SK-N-MC (cell line): ENCODE measurements at regions not wholly inside any gene's neighbourhood (a gene's known extent, or its start where the extent isn't known, plus 50 kb on each side); places are given as distances from the start of the nearest gene placed in this dataset.

Source experiments
- DNase-seq: peaks from one replicate; pipeline ENCODE4 v3.0.0-alpha.2; 2011; ENCODE audit warnings: low read depth, low spot score
- H3K27ac ChIP-seq: fragments of 200-600 bp; sonication (generic); 2 replicates; pipeline ENCODE4 v1.5.1; 2016; ENCODE audit warnings: mixed run types
- H3K36me3 ChIP-seq: fragments of 200-600 bp; sonication (generic); 2 replicates; pipeline ENCODE4 v1.6.1; 2017; ENCODE audit warnings: antibody characterized with exemption, low read length, mixed read lengths; ENCODE audit not compliant: insufficient read depth
- H3K4me3 ChIP-seq: fragments of 200-600 bp; sonication (generic); 2 replicates; pipeline ENCODE4 v1.5.1; 2016
- H3K9ac ChIP-seq: fragments of 200-600 bp; sonication (generic); 2 replicates; pipeline ENCODE4 v1.8.0; 2017; ENCODE audit warnings: mixed run types, mixed read lengths; ENCODE audit not compliant: insufficient read length
- H3K9me3 ChIP-seq: fragments of 200-600 bp; sonication (generic); 2 replicates; pipeline ENCODE4 v1.6.1; 2017; ENCODE audit warnings: low read depth, mild to moderate bottlenecking, antibody characterized with exemption, low read length, moderate library complexity, mixed read lengths
- EZH2 ChIP-seq: fragments of 200-600 bp; sonication (generic); IDR thresholded peaks from one replicate; pipeline ENCODE4 v1.6.1; 2017; ENCODE audit warnings: antibody characterized with exemption
- FOXP2 ChIP-seq: optimal IDR thresholded peaks from 2 replicates; pipeline ENCODE3; 2011; ENCODE audit warnings: mild to moderate bottlenecking, moderate library complexity; ENCODE audit not compliant: insufficient read depth; ENCODE audit errors: extremely low read length, control extremely low read depth
- POLR2AphosphoS5 ChIP-seq: IDR thresholded peaks from 2 replicates; pipeline ENCODE4 v1.6.1; 2012; ENCODE audit warnings: mild to moderate bottlenecking, low read depth, low read length, borderline replicate concordance

DNA sequence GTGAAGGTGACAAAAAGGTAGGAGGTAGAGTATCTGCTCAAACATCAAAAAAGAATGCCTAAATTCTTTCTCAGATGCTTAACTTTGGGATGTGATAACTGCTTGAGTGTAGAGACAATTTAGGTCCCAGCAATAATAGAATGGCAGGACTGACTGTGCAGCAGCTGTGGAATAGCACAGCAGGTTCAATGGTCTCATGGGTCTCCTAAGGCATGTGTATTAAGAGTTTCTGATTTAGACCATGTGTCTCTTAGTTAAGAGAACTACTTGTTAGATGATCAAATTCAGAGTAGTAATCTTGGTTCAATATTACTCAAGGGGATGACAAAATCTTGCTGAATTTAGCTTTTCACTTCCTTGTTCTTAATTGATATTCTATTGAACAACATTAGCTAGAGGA, 72.0 kb downstream of the ALX1 start:
- no peak for DNase-seq
- Histone ChIP-seq H3K9me3 (no peaks in the 10 kb centered on the region), H3K27ac (peak overlapping the region; percentile 19; the same call in 1 of the 2 replicates), H3K4me3 (no peak overlapping the region), H3K9ac (no peak overlapping the region), H3K36me3 (no peaks in the 10 kb centered on the region)
- no peak for TF ChIP-seq POLR2AphosphoS5
- no peak for TF ChIP-seq FOXP2

DNA sequence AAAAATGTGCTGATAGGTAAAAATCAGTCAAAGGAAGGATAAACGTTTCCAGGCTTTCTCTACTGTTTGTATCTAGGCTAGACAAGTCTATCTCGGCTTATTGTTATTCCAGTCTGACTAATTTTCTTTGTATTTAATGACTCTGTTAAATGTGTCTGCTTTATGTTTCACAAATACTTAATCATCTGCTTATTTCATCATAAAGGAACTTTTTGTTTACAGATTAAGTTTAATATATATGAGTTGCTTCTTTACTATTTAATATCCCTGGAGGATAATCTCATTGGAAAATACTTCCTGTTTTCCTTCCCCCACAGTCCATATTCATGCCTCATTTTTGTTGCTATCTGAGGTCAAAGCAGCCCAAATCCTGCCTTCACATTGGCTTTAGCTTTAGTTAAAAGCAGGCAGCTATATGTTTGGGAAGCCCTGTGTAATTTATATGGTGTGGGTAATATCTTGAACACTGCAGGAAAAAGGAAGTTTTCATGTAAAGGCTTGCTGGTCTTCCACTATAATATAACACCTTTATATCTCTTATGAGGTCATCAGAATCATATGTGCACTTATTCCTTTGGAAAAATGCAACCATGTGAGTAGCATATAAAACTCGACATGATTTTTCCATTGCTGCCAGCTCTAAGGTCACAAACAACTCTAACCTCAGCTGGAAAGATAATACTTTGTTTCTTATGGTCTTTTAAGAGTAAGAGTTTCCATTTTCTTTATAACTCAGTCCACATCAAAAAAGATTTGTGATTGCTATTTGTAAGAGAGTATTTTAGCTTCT, 76.8 kb downstream of the ALX1 start:
- Histone ChIP-seq H3K9ac (peak overlapping the region; percentile 16), H3K9me3 (peaks cover 6% of the 10 kb centered on the region; the same call in 1 of the 2 replicates), H3K36me3 (peaks cover 9% of the 10 kb centered on the region; the same call in 1 of the 2 replicates), H3K4me3 (peak overlapping the region; percentile 23), H3K27ac (peak overlapping the region; percentile 97)
- DNase-seq: no peak
- TF ChIP-seq FOXP2: no peak
- TF ChIP-seq POLR2AphosphoS5: peak; percentile 17; the same call in 1 of the 2 replicates
- TF ChIP-seq EZH2: no peak

DNA sequence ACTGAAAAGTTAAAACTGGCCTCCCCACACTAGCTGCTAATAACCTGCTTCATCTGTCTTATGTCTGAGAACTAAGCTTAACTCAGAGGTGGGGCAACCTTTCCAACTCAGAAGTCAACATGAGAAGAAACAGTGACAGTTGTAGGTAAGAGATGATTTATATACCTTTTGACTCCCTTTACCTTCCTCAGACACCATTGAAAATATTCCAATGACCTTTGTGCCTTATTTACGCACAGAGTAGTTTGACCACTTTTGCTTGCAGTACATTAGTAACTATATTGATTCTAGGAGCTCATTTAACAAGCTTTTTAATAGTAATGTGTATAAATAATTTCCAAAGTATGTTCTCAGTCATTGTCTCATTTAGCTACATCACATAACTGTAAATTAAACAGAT, 77.6 kb downstream of the ALX1 start:
- Histone ChIP-seq H3K36me3 (peaks cover 10% of the 10 kb centered on the region; the same call in 1 of the 2 replicates), H3K4me3 (peak overlapping the region; percentile 51), H3K9ac (peak overlapping the region; percentile 61), H3K9me3 (peaks cover 6% of the 10 kb centered on the region; the same call in 1 of the 2 replicates), H3K27ac (peak overlapping the region; percentile 97)
- TF ChIP-seq FOXP2: no peak
- no peak for TF ChIP-seq EZH2
- no peak for TF ChIP-seq POLR2AphosphoS5
- DNase-seq: no peak

DNA sequence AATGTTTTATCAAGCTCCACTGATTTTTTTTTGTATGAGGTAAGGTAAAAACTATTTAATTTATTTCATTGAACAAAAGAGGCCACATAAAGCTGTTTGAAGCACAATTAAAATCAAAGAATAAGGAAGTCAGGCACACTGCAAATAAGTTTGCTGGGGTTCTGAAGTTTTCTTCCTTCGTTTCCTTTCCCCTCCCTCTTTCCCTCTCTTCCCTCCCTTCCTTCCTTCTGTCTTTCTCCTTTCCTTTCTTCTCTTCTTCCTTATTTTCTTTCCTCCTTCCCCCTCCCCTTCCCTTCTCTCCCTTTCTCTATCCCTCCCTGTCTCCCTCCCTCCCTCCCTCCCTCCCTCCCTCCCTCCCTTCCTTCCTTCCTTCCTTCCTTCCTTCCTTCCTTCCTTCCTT, 78.7 kb downstream of the ALX1 start:
- H3K9me3 ChIP-seq: peaks cover 6% of the 10 kb centered on the region; the same call in 1 of the 2 replicates
- TF ChIP-seq FOXP2 (no peak), EZH2 (no peak), POLR2AphosphoS5 (no peak)
- H3K4me3 ChIP-seq: peak overlapping the region; percentile 51
- peak; percentile 57 for DNase-seq
- peak overlapping the region; percentile 61 for H3K9ac ChIP-seq
- H3K27ac ChIP-seq: peak overlapping the region; percentile 97
- H3K36me3 ChIP-seq: peaks cover 10% of the 10 kb centered on the region; the same call in 1 of the 2 replicates

DNA sequence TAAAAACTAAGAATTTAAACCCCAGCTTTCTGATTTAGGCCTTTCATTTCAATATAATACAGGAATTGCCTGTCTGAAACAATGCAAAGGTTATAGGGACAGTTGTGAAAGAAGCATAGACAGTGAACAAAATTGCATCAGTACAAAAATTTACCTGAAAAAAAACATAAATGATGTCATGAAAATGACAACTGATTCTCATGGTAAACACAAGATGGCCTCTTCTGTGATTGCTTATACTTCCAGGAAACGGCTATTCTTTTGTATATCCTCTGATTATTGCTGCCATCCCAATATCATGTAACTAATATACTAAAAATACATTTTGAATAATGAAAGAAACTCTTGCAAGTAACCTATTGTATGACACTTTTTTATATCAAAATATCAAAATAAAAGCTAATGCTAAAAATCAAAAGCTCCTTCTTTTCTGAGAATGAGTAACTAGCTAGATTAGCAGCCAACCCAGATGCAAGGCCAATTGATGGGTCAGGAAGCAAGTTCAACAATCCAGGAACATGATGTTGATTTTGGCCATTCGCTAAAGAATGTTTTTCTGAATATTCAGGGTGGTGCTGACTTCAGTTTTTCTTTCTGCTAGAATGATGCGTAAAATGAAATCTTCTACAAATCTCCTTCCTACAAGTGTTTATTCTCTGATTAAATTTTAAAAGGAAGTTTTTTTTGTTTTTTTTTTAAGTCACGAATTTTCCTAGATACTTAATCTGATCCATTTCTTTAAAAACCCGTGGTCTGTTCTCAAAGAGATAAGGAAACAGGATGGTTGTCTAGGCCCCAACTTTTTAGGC, 83.6 kb downstream of the ALX1 start:
- Histone ChIP-seq H3K4me3 (no peak overlapping the region), H3K9me3 (peaks cover 6% of the 10 kb centered on the region; the same call in 1 of the 2 replicates), H3K36me3 (peaks cover 10% of the 10 kb centered on the region; the same call in 1 of the 2 replicates), H3K9ac (no peak overlapping the region), H3K27ac (peak overlapping the region; percentile 65)
- TF ChIP-seq FOXP2: no peak
- TF ChIP-seq POLR2AphosphoS5: no peak
- TF ChIP-seq EZH2: no peak
- DNase-seq: no peak

DNA sequence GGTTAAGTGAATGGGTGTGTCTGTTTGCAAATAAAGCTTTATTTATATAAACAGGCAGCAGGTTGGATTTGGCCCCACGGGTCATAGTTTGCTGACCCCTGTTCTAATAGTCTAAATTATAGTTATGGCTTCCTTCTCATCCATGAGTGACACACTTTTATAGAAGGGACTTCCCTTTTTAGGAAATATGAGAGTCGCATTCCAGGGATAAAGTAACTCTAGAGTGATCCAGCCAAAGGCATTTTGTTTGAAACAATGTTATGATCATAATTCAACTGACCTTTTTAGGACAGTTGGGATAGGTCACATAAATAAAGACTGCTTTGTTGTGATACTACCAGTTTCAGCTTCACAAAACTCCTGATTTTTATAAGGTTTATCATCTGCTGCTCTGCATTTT, 87.9 kb downstream of the ALX1 start:
- no peak overlapping the region for H3K27ac ChIP-seq
- no peak for DNase-seq
- H3K9ac ChIP-seq: no peak overlapping the region
- TF ChIP-seq POLR2AphosphoS5: no peak
- TF ChIP-seq EZH2: no peak
- no peak for TF ChIP-seq FOXP2
- H3K36me3 ChIP-seq: no peaks in the 10 kb centered on the region
- H3K4me3 ChIP-seq: no peak overlapping the region
- H3K9me3 ChIP-seq: no peaks in the 10 kb centered on the region

DNA sequence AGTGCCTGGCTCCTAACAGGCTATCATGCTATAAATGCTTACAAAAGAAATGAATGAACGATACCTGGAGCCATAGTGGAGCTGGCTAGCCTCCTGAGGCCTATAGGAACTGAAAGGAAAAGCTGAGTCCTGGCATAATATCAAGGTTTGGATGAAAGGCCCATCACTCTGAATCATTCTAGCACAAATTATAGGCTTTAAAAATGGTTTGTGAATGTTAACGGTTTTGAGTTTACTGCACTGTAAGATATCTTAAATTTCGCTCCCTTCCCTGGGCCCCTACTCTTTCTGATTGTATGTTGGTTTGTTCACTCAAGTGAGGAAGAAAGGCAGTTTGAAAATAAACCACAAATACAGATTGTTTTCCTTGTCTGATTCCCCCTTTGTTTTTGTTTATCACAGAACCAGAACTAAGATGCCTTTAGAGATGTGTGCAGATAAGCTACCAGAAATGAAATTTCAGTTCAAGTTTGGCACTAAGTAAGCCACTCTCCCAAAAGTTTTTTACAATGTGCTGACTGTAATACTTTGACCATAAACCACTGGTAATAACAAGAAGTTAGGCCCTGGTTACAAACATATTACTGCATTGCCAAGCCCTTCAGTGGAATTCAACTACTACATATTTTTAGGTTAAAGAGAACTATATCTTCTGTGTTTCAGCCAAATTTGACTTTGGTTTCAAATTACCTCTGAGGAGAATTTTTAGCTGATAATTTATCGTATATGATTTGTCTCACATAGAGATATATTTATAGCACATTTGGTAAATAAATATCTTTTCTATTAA, 89.5 kb downstream of the ALX1 start:
- H3K9me3 ChIP-seq: no peaks in the 10 kb centered on the region
- H3K27ac ChIP-seq: peak overlapping the region; percentile 89
- TF ChIP-seq POLR2AphosphoS5: no peak
- TF ChIP-seq FOXP2: no peak
- no peak for TF ChIP-seq EZH2
- peak overlapping the region; percentile 31 for H3K4me3 ChIP-seq
- peak overlapping the region; percentile 59 for H3K9ac ChIP-seq
- H3K36me3 ChIP-seq: no peaks in the 10 kb centered on the region
- DNase-seq: no peak

DNA sequence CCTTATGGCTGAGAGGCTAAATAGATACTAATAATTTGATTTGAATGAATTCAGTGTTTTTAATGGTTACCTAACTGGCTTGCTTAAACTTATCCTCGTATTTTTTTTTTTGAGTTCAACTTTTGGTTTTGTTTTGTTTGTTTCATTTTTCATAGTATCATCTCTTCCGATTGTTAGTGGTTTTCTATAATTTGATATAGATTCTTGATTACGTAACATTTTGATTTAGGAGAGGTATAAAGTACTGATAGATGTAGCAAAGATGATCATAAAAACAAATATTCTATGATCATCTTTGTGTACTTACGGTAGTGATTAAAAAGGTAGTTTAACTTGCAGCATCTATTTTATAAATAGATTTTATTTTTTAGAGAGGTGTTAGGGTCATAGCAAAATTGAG, 93.0 kb downstream of the ALX1 start:
- DNase-seq: no peak
- H3K36me3 ChIP-seq: no peaks in the 10 kb centered on the region
- no peaks in the 10 kb centered on the region for H3K9me3 ChIP-seq
- H3K27ac ChIP-seq: no peak overlapping the region
- no peak overlapping the region for H3K9ac ChIP-seq
- TF ChIP-seq EZH2: no peak
- no peak for TF ChIP-seq POLR2AphosphoS5
- TF ChIP-seq FOXP2: no peak
- no peak overlapping the region for H3K4me3 ChIP-seq
